HL-60 (cell line): ENCODE measurements at regions not wholly inside any gene's neighbourhood (a gene's known extent, or its start where the extent isn't known, plus 50 kb on each side); places are given as distances from the start of the nearest gene placed in this dataset.
A peak's percentile ranks its signal among the peaks of the same experiment; 100 is the strongest.

Experiments
- DNase-seq, 2 experiments: peaks; one replicate each; pipeline ENCODE4 v3.0.0-alpha.2; 2010 to 2020; ENCODE audit warnings: low read depth in 1 of 2, low spot score in 1 of 2
- H3K27ac ChIP-seq: fragments of 250-450 bp; sonication (Bioruptor Pico); replicated peaks from 2 replicates; pipeline ENCODE4 v1.5.1; 2020; ENCODE audit warnings: mild to moderate bottlenecking, moderate library complexity
- H3K27me3 ChIP-seq: fragments of 250-450 bp; sonication (Bioruptor Pico); 2 replicates; pipeline ENCODE4 v1.5.1; 2021; ENCODE audit warnings: mild to moderate bottlenecking, moderate library complexity; ENCODE audit not compliant: insufficient read depth, poor library complexity, severe bottlenecking
- H3K4me3 ChIP-seq: replicated peaks from 2 replicates; pipeline ENCODE4 v1.5.1; 2011; ENCODE audit warnings: mild to moderate bottlenecking, control low read depth, low read length; ENCODE audit not compliant: insufficient read depth
- GABPA ChIP-seq: IDR thresholded peaks from 2 replicates; pipeline ENCODE4 v1.6.1; 2012; ENCODE audit warnings: low read depth
- POLR2AphosphoS5 ChIP-seq: IDR thresholded peaks from 2 replicates; pipeline ENCODE4 v1.6.1; 2012; ENCODE audit warnings: low read depth
- SPI1 ChIP-seq: IDR thresholded peaks from 2 replicates; pipeline ENCODE4 v1.6.1; 2012; ENCODE audit warnings: low read depth, mild to moderate bottlenecking, borderline replicate concordance
- TF ChIP-seq, protein P1 (sequence below): IDR thresholded peaks from one replicate; pipeline ENCODE4 v1.5.1; 2011; ENCODE audit warnings: low read length, control low read depth, inconsistent platforms; ENCODE audit not compliant: insufficient read depth
- TF ChIP-seq, protein P2 (sequence below): IDR thresholded peaks from 2 replicates; pipeline ENCODE4 v1.6.1; 2012; ENCODE audit warnings: low read depth; ENCODE audit not compliant: insufficient replicate concordance

DNA sequence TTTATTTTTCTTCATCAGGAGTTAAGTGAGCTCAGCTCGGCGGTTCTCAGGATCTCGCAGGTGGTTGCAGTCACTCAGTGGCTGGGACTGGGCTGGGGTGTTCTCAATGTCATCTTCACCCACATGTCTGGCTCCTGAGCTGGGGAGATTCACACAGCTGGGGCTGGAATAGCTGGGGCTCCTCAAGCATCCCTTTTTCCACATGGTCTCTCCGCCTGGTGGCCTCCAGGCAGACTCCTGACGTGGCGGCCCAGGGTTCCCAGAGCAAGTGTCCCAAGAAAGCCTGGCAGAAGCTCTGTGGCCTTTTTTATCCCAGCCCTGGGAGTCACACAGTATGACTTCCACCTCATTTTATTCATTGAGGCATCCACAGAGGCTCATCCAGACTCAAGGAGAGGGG lies 84.1 kb upstream of the ANKRD34C start:
- no peak for DNase-seq
- no peak overlapping the region for H3K27ac ChIP-seq
- H3K4me3 ChIP-seq = no peak overlapping the region
- TF ChIP-seq GABPA = no peak
- peaks cover 5% of the 10 kb centered on the region for H3K27me3 ChIP-seq

DNA sequence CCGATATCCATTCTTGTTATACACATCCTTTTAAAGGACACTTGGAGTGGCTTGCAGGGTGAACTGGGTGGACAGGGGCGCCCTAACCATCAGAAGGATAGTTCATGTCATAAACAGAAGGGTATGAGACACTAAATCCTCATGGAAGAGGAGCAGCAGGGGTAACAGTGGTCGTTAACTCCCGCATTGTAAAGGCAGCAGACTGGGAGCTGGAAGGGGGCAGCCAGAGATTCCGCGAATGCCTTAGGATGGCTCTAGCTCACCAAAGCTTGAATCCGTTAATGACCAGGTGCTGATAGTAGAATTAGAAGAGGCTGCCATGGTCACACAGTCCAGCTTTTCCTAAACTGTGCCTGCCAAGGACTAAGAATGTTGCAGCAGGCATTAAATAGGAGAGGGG lies 85.2 kb upstream of the ANKRD34C start:
- no peak for DNase-seq
- Histone ChIP-seq H3K27me3 (peaks cover 8% of the 10 kb centered on the region), H3K4me3 (no peak overlapping the region), H3K27ac (no peak overlapping the region)
- TF ChIP-seq GABPA (no peak), POLR2AphosphoS5 (no peak), SPI1 (no peak)
- TF ChIP-seq, protein P1, sequence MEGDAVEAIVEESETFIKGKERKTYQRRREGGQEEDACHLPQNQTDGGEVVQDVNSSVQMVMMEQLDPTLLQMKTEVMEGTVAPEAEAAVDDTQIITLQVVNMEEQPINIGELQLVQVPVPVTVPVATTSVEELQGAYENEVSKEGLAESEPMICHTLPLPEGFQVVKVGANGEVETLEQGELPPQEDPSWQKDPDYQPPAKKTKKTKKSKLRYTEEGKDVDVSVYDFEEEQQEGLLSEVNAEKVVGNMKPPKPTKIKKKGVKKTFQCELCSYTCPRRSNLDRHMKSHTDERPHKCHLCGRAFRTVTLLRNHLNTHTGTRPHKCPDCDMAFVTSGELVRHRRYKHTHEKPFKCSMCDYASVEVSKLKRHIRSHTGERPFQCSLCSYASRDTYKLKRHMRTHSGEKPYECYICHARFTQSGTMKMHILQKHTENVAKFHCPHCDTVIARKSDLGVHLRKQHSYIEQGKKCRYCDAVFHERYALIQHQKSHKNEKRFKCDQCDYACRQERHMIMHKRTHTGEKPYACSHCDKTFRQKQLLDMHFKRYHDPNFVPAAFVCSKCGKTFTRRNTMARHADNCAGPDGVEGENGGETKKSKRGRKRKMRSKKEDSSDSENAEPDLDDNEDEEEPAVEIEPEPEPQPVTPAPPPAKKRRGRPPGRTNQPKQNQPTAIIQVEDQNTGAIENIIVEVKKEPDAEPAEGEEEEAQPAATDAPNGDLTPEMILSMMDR = no peak
- TF ChIP-seq, protein P2, sequence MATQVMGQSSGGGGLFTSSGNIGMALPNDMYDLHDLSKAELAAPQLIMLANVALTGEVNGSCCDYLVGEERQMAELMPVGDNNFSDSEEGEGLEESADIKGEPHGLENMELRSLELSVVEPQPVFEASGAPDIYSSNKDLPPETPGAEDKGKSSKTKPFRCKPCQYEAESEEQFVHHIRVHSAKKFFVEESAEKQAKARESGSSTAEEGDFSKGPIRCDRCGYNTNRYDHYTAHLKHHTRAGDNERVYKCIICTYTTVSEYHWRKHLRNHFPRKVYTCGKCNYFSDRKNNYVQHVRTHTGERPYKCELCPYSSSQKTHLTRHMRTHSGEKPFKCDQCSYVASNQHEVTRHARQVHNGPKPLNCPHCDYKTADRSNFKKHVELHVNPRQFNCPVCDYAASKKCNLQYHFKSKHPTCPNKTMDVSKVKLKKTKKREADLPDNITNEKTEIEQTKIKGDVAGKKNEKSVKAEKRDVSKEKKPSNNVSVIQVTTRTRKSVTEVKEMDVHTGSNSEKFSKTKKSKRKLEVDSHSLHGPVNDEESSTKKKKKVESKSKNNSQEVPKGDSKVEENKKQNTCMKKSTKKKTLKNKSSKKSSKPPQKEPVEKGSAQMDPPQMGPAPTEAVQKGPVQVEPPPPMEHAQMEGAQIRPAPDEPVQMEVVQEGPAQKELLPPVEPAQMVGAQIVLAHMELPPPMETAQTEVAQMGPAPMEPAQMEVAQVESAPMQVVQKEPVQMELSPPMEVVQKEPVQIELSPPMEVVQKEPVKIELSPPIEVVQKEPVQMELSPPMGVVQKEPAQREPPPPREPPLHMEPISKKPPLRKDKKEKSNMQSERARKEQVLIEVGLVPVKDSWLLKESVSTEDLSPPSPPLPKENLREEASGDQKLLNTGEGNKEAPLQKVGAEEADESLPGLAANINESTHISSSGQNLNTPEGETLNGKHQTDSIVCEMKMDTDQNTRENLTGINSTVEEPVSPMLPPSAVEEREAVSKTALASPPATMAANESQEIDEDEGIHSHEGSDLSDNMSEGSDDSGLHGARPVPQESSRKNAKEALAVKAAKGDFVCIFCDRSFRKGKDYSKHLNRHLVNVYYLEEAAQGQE = no peak

DNA sequence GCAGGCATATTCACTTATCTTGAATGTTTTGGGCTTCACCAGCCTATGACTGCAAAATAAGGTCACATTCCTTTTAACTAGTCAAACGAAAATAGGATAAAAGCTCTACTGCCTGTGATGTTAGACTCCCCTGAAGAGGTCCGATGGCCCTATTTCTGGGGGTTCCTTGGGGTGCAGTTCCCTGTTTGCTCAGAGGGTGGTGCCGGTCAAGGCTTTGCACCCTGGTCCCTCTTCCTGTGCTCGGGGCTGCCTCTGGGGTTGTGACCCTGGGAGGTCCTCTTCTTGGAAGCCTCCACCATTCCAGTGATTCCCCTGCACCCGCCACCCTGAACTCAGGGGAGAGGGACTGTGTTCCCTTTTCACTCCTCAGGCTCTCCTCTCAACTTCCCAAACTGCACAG lies 86.7 kb upstream of the ANKRD34C start:
- TF ChIP-seq, protein P1 = peak; percentile 2
- TF ChIP-seq POLR2AphosphoS5 = no peak
- DNase-seq = no peak
- Histone ChIP-seq H3K27ac (no peak overlapping the region), H3K27me3 (peaks cover 8% of the 10 kb centered on the region), H3K4me3 (no peak overlapping the region)

DNA sequence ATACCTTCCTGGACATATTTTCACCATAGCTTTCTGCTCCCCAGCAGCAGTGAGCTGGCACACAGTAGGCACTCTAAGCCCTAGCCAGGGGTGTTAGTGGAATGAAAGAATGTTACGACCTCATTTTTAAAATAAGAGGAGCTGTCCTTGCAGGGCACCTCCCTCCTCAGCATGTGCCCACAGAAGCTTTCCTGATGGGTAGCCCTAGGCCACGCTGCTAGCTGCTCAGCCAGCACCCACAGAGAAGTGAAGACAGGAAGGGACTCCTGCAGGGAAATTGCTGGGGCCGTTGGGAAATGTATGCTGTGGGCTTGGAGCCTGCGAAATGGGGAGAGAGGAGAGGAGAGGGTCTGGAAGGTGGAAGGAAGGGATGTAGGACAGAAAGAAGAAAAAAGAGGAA lies 87.3 kb upstream of the ANKRD34C start:
- Histone ChIP-seq H3K4me3 (no peak overlapping the region), H3K27me3 (peaks cover 8% of the 10 kb centered on the region), H3K27ac (no peak overlapping the region)
- TF ChIP-seq POLR2AphosphoS5 (no peak), SPI1 (no peak), GABPA (no peak)
- TF ChIP-seq, protein P2 = no peak
- TF ChIP-seq, protein P1 = no peak
- no peak for DNase-seq
